HG02981 (cell line): ENCODE measurements at regions not wholly inside any gene's neighbourhood (a gene's known extent, or its start where the extent isn't known, plus 50 kb on each side); places are given as distances from the start of the nearest gene placed in this dataset.
"Not testable (repeated sequence)": the region's sequence is repeated elsewhere in the genome, so short reads cannot be mapped to it uniquely, and the experiment has no call there.

ENCODE experiments used
- ATAC-seq: cut with Tn5 transposase; IDR thresholded peaks from one replicate; pipeline ENCODE4 v1.9.1; 2021; ENCODE audit warnings: mild to moderate bottlenecking, moderate library complexity; ENCODE audit not compliant: unreplicated experiment

DNA sequence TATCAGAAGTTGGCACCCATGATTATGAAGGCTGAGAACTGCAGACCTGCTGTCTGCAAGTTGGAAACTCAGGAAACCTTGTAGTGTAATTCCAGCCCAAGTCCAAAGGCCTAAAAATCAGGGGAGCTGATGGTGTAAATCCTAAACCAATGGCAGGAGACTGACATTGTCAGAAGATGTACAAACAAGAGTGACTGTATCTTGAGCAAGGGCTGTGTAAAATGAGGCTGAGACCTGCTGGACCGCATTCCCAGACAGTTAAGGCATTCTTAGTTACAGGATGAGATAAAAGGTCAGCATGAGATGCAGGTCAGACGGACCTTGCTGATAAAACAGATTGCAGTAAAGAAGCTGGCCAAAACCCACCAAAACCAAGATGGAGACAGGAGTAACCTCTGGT, 147.7 kb downstream of the COG6 start:
- ATAC-seq, result no peak

- ATAC-seq, result no peak
Measured at GRCh38 chr13:39803851-39804250, 148.4 kb downstream of the COG6 start.

DNA sequence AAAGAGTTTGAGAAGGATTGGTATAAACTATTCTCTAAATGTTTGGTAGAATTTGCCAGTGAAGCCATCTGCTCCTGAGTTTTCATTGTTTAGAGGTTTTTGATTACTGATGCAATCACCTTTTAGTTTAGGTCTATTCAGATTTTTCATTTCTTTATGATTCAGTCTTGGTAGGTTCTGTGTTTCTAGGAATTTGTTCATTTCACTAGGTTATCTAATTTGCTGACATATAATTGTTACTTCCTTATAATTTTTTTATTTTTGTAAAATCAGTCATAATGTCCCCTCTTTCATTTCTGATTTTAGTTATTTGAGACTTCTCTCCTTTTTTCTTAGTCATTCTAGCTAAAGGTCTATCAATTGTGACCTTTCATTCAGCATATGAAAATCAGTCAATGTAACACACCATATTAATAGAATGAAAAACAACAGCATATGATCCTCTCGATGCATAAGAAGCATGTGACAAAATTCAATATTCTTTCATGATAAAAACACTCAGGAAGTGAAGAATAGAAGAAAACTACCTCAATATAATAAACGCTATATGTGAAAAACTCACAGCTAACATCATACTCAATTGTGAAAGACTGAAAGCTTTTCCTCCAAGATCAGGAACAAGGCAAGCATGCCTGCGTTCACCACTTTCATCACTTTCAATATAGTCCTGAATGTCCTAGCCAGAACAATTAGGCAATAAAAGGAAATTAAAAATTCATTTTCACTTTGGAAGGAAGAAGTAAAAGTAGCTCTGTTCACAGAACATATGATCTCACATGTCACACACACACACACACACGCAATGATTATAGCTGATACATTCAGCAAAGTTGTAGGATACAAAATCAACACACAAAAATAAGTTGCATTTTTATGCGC, 149.1 kb downstream of the COG6 start:
- ATAC-seq, result no peak

DNA sequence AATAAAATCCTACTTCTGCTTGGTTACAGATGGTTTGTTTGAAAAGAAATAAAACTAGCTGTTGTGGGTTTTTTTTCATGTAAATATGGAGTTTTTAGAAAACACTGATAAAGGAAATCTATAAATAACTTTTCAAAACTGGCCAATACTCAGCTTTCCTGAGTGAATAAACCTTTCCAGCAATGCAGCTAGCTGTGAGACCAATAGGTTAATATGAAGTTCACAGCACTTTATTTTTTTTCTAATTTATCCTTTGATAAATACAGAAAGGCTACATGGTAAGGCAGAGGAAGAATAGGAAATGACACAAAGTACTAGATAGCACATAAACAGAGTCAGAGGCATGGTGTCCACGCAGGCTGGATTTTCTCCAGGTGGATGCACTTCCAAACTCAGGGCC, 154.0 kb downstream of the COG6 start:
- ATAC-seq, result no peak

DNA sequence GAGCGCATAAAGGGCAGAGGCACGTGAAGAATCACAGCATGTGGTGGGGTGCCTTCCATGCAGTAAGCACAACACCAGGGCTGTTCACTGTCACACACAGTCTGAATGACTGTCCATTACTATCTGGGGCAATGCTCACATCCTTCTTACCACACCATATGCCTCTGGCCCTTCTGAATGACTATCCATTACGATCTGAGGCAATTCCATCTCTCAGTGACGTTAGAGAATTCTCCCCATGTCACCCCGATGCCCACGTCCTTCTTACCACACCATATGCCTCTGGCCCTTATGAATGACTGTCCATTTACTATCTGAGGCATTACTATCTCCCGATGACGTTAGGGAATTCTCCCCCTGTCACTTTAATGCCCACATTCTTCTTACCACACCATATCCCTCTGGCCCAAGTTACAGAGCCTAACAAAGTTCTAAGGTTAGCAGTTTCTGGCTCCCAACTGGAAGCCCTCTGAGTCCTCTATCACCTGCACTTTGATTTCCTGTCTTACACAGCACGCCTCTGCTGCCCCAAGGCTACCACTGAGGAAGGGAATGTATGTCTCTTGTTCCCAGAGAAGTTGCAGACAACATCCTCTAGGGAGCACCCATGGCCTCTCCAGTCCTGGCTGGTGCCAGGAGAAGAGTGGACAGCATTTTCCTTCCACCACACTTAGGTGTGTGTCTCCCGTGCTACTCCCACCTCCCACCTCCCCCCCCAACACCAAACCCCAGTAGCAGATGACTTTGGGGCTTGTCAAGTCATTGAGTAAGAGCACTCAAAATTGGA, 154.8 kb downstream of the COG6 start:
- no peak for ATAC-seq

DNA sequence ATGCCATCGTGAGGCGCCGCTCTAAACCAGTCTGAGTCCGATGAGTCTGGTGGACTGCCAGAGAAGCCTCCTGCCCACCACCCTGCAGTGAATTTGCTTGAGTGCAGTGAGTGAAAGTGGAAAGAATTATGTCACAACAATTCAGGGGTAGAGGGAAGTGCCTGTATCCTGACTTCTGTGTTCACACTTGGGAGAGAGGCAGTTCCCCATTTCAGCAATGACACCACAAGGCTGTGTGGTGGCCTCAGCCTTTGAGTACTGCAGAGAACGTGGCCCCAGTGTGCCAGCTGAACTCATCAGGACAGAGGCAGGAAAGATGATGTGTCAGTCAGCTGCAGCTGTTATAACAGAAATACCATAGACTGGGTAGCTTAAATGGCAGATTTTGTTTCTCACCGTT, 155.6 kb downstream of the COG6 start:
- ATAC-seq, result no peak

GRCh38 chr13:39811696-39812095, 156.2 kb downstream of the COG6 start:
- ATAC-seq, result no peak

DNA sequence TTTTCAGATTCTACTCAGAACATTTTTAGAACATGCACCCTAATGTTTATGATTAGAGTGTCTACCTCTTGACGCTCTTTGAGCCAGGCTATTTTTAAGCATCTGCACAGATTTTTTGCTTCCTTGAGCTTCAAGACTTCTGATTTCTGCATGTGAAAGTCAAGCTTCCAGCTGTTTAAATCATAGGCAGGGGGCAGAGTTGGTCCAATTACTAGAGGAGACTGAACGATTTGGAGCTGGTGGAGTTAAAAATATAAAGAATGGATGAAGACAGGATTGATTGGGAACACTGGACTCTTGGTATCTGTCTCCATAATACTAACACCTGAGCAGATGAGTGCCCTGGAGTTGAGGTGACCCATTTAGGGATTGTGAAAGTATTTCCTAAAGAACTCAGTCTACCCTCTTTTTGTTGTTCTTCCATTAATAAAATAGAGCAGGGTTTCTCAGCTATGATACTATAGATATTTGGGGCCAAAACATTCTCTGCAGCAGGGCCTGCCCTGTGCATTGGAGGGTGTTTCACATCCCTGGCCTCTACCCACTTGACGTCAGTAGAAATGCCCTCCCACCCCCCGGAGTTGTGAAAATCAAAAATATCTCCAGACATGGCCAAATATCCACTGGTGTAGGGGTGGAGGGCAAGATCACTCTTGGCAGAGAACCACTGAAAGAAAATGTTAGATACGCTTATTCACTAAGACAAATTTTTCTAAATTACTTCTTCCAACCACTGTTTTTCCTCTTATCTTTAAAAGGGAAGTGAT, 160.1 kb downstream of the COG6 start:
- ATAC-seq, result no peak

DNA sequence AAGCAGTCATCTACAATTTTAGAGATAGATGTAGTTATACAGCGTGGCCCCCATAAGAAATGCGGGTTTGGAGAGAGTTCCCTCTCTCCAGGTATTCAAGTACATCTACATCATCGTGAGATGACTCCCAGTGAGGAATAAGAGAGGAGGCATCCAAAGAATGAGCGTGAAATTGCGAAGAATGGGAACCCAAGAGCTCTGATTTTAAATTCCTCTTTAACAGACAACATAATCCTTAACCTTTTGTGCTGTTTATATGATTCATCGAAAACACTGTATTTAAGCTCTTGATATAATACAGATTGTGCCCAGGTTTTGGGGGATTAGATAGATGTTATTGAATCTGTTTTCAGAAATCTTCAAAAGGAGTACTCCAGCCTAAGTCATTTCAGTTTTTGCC, 161.5 kb downstream of the COG6 start:
- ATAC-seq, result no peak

GRCh38 chr13:39818953-39819352, 163.5 kb downstream of the COG6 start:
- no peak for ATAC-seq

DNA sequence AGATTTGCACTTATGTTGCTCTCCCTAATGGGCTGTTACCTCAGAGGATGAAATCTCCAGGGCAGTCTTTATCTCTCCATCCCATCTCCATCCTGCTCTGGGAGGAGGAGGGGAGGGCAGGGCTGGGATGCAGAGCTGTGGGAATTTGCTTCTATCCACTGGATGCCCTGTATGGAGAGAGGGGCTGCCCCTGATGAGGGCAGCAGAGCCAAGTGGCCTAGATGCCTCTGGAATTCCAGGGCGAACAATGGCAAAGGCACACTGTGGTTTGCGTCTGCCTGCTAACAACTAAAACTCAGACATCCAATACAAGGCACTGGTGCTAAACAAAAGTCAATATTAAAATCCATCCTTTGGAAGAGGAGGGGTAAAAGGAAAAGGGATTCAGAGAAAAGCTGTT, 165.1 kb downstream of the COG6 start:
- ATAC-seq, result no peak

DNA sequence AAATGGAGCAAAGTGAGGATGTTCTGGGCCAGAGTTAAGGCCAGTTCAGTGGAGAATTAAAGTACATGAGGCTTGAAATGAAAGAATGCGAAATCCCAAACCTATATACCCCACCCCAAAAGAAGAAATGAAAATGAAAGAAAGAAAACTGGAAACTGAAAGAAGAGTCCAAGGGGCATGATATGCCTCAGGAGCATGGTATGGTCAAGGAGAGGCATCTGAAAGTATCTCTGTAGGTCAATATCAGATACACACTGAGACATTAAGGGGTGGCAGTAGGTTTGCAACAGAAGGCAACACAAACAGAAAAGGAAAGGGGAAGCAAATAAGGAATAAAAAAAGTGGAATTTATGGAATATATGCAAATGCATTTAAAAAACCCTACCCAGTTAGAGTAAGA, 166.5 kb downstream of the COG6 start:
- no peak for ATAC-seq

GRCh38 chr13:39822437-39822836, 167.0 kb downstream of the COG6 start:
- no peak for ATAC-seq

DNA sequence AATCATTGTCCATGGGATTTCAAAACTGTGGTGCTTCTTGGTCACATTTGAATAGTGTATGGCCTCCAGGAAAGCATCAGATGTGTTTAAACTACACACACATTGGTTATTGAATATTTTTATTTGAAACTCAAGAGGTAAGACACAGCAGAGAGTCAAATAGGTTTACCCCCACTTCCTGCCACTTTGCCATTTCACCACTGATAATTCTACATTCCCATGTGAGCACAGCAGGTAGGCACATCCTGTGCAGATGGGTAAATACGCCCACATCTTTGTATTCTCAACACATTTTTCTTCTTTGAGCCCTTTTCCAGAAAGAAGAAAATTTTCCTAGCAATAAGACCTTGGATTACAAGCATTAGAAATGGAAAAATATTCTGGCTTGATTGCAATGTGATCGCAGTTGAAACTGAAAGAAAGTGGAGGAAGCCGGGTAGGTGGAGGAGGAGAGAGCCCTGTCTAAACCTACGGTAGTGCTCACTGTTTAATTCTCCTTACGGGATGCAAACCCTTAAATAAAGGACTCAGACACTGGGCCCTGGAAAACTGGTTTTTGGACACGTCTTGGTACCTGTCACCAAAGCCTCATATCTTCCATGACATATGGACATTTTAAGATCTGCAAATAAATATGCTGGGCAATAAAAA, 167.7 kb downstream of the COG6 start:
- no peak for ATAC-seq

- no peak for ATAC-seq
Measured at GRCh38 chr13:39825886-39826285, 170.4 kb downstream of the COG6 start.

DNA sequence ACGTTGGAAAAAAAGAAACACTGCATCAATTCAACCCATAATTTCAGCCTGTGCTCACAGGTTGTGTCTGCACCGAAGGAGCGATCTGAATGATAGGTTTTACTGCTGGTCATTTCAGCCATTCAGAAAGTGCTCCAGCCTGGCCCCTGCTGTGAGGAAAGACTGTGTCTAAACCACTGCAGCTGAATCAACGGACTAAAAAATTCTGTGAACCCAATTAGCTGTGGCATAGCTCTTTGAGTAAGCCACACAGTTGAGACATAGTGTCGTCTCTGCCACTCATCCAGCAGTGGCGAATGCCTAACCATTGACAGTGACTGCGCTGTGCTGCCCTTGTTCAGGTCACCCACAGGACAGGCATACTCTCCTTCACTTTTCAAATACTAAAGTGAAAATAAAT, 179.8 kb downstream of the COG6 start:
- ATAC-seq, result no peak

DNA sequence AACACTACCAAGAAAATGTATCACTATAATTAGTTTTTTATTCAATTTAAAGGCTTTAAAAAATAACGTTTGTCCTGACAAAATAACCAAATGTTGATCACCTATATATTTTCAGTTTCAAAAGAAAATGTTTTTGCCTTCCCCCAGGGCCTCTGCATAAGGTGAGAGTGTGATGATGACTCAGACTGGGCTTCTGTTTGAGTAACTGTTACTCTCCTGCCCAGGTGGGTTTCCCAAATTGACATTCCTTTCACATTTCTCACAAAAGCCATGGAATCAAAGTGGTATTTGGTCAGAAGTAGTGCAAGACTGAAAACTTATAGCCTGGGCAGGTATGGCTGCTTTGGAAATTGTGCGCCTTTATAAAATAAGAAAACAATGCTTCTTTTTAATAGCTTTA, 180.6 kb downstream of the COG6 start:
- ATAC-seq, result no peak

DNA sequence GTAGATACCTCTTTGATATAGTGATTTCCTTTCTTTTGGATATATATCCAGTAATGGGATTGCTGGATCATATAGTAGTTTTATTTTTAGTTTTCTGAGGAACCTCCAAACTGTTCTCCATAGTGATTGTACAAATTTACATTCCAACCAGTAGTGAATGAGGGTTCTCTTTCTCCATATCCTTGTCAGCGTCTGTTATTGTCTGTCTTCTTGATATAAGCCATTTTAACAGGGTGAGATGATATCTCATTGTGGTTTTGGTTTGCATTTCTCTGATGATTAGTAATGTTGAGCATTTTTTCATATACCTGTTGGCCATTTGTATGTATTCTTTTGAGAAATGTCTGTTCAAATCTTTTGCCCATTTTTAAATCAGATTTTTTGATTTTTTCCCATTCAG, 182.4 kb downstream of the COG6 start:
- ATAC-seq, result not testable (repeated sequence)

DNA sequence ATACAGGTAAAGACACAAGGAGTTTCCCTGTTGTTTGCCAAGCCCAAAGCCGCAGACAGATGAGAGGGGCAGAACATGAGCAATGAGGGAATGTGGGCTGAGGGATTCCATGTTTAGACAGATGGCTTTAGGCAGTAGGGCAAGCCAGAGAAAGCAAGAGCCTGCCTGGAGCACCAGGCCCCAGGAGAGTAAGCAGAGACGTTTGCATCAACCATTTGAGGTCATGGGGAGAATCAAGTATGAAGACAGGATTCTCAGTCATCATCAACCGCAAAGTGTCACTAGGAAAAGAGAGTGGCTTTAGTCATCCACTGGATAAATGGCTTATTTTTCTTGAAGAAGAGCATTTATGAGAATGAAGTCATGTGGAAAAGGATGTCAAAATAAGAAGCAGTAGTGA, 184.7 kb downstream of the COG6 start:
- no peak for ATAC-seq

- ATAC-seq, result no peak
Measured at GRCh38 chr13:39847336-39847735, 191.9 kb downstream of the COG6 start.

DNA sequence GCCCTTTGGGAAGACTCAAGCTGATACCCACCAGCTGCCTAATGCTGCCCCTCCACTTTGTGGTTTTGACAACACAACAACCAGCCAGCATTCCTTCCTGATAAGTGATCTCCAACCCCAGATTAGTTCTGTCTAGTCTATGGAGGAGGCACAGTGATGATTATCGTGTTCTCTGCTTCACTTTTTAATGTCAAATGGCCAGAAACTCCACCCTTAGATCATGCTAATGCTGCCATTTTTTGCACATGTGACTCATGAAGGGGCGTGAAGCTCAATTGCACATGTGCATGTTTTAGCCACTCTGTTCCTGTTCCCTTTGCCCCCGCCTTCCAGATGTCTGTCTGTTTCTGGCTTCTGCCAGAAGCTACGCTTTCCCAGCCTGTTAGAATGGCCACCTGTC, 199.8 kb downstream of the COG6 start:
- ATAC-seq, result no peak
